OCI-LY3 (cell line): ENCODE measurements at regions not wholly inside any gene's neighbourhood (a gene's known extent, or its start where the extent isn't known, plus 50 kb on each side); places are given as distances from the start of the nearest gene placed in this dataset.

Experiments used
- CTCF ChIP-seq: fragments of 200-600, 300-600 bp; sonication (generic); IDR thresholded peaks from 2 replicates; pipeline ENCODE4 v1.5.1; 2014; ENCODE audit warnings: antibody characterized with exemption, low read length, low read depth
- EZH2phosphoT487 ChIP-seq: fragments of 200-600 bp; shearing (Covaris generic); IDR thresholded peaks from 2 replicates; pipeline ENCODE4 v1.6.1; 2018; ENCODE audit warnings: antibody characterized with exemption, mixed run types, low read depth

- TF ChIP-seq CTCF, result no peak
- no peak for TF ChIP-seq EZH2phosphoT487
These were observed 1114.4 kb upstream of the B3GALT2 start for GRCh38 chr1:194300776-194301175.
